Activated CD4-positive, alpha-beta memory T cell treated with anti-CD3 and anti-CD28 coated beads, Interleukin-2, amount 10 ng/mL, durations not matched to agents 7 days and 5 days (primary cell): ENCODE measurements at regions not wholly inside any gene's neighbourhood (a gene's known extent, or its start where the extent isn't known, plus 50 kb on each side); places are given as distances from the start of the nearest gene placed in this dataset.
"Not testable (repeated sequence)": the region's sequence is repeated elsewhere in the genome, so short reads cannot be mapped to it uniquely, and the experiment has no call there.

Source experiments
- CTCF ChIA-PET: fragments of 350-600 bp; sonication (Branson Sonifier 250); formaldehyde crosslinking; loops from one replicate; lab custom pipeline; 2021; ENCODE audit warnings: antibody characterized with exemption, inconsistent platforms; lab: Charles Lee
- POLR2A ChIA-PET: fragments of 350-600 bp; sonication (Branson Sonifier 250); formaldehyde crosslinking; loops from one replicate; lab custom pipeline; 2021; ENCODE audit warnings: antibody characterized with exemption; lab: Charles Lee
- DNase-seq: peaks from one replicate; pipeline ENCODE4 v3.0.0-alpha.2; 2020
- H3K27ac Mint-ChIP-seq: one replicate; pipeline ENCODE4 v1.8.0; 2021; ENCODE audit warnings: mild to moderate bottlenecking, mixed read lengths
- H3K27me3 Mint-ChIP-seq: one replicate; pipeline ENCODE4 v1.8.0; 2021; ENCODE audit warnings: mixed read lengths
- H3K36me3 Mint-ChIP-seq: one replicate; pipeline ENCODE4 v1.8.0; 2021; ENCODE audit warnings: low read depth, mixed read lengths
- H3K4me1 Mint-ChIP-seq: one replicate; pipeline ENCODE4 v1.8.0; 2021; ENCODE audit warnings: mixed read lengths
- H3K4me3 Mint-ChIP-seq: one replicate; pipeline ENCODE4 v1.8.0; 2021; ENCODE audit warnings: mild to moderate bottlenecking, mixed read lengths
- H3K9me3 Mint-ChIP-seq: one replicate; pipeline ENCODE4 v1.8.0; 2021; ENCODE audit warnings: mixed read lengths

DNA sequence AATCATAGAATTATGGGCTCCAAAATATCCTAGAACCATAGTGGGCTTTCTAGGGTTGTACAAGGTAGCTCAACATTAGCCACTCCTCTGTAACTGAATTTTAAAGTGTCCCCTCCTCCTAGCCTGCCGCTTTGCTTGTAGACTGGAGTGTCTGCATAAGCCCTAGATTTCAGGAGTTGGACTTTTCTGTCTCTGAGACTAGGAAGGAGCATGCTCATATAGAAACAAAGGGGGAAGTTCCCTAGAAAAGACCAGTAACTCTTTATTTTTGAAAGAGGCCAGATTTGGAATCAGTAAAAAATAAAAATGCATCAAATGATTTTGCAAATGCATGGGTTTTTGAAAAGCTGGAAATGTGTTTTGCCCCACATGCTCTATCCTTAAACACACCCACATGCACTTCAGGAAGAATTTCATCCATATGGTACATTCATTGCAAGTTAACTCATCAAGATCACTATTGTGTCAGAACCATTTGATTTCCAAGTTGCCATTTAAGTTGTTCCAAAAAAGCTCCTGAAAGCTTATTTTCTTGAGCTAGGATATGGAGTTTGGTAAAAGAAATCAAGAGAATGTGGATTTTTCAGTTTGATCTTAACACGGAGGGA, 121.0 kb upstream of the NR3C1 start:
- Mint-ChIP-seq H3K9me3 (no peaks in the 10 kb centered on the region), H3K27ac (no peak overlapping the region), H3K4me1 (peaks cover 2% of the 10 kb centered on the region), H3K4me3 (no peak overlapping the region), H3K36me3 (no peaks in the 10 kb centered on the region), H3K27me3 (no peaks in the 10 kb centered on the region)
- POLR2A ChIA-PET: no interaction called here
- DNase-seq: no peak
- CTCF ChIA-PET: no interaction called here

DNA sequence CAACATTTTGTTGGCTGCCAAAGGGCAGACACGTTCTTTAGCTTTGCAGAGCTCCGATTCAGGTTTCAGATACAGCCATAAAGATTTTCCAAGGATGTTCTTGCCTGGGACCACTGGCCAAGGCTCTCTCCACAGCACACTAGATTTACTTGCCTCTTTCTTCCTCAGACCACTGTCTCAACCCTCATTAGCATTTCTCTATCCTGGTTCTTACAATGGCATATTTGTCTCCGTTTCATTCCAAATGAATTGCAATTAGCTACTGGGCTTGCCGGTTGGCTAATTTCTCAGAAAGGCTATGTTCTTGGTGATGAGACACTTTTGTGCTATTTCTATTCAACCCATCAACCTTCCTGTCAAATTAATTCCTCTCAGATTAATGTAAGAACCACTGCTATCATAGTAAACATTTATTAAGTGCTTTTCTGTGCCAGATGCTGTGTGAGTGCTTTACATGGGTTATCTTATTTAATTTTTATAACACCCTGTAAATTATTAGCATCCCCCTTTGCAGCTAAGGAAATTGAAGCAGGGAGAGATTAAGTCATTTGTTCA, 118.4 kb upstream of the NR3C1 start:
- Mint-ChIP-seq H3K27ac (no peak overlapping the region), H3K27me3 (no peaks in the 10 kb centered on the region), H3K4me3 (no peak overlapping the region), H3K4me1 (no peaks in the 10 kb centered on the region), H3K36me3 (peaks cover 9% of the 10 kb centered on the region), H3K9me3 (peaks cover 2% of the 10 kb centered on the region)
- ChIA-PET POLR2A (no interaction called here), CTCF (no interaction called here)
- no peak for DNase-seq

DNA sequence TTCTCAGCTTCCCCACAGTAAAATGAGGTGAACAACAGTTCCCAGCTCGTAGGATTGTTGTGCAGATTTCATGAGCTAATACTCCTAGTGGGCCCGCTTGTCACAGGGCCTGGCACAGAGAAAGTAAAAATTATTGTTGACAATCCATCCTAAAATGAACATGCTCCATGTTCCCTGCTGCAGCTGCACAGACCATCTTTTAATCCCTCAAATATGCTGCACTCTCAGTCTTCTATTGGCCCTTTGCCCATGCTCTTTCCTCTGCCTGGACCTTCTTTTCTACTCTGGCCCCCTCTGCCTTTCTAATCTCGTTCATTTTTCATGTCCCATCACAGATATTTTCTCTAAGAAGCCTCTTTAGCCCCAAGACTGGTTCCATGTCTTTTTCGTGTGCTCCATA, 117.7 kb upstream of the NR3C1 start:
- no peak overlapping the region for H3K27ac Mint-ChIP-seq
- H3K27me3 Mint-ChIP-seq: no peaks in the 10 kb centered on the region
- no peak for DNase-seq
- H3K4me1 Mint-ChIP-seq: no peaks in the 10 kb centered on the region
- peaks cover 2% of the 10 kb centered on the region for H3K9me3 Mint-ChIP-seq
- no peak overlapping the region for H3K4me3 Mint-ChIP-seq
- CTCF ChIA-PET: interaction anchor here (1.2 kb wide), 1 partner anchor 10 kb away, joined by 3 read pairs; no protein-coding TSS in a partner anchor
- peaks cover 9% of the 10 kb centered on the region for H3K36me3 Mint-ChIP-seq
- POLR2A ChIA-PET: no interaction called here

DNA sequence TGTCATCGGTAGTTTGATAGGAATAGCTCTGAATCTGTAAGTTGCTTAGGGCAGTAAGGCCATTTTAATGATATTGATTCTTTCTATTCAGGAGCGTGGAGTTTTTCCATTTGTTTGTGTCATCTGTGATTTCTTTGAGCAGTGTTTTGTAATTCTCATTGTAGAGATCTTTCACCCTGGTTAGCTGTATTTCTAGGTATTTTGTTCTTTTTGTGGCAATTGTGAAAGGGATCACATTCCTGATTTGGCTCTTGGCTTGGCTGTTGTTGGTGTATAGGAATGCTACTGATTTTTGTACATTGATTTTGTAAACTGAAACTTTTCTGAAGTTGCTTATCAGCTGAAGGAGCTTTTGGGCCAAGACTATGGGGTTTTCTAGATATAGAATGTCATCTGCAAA, 115.7 kb upstream of the NR3C1 start:
- H3K4me1 Mint-ChIP-seq, H3K9me3 Mint-ChIP-seq, DNase-seq, H3K27ac Mint-ChIP-seq, CTCF ChIA-PET, H3K4me3 Mint-ChIP-seq, POLR2A ChIA-PET, H3K36me3 Mint-ChIP-seq, H3K27me3 Mint-ChIP-seq: not testable (repeated sequence)

DNA sequence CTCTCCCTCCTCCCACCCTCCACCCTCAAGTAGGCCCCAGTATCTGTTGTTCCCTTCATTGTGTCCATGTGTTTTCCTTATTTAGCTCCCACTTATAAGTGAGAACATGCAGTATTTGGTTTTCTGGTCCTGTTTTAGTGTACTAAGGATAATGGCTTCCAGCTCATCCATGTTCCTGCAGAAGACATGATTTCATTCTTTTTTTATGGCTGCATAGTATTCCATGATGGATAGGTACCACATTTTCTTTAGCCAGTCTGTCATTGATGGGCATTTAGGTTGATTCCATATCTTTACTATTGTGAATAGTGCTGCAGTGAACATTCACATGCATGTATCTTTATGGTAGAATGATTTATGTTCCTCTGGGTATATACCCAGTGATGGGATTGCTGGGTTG, 114.3 kb upstream of the NR3C1 start:
- DNase-seq, CTCF ChIA-PET, POLR2A ChIA-PET, H3K4me3 Mint-ChIP-seq, H3K4me1 Mint-ChIP-seq, H3K9me3 Mint-ChIP-seq, H3K27me3 Mint-ChIP-seq, H3K27ac Mint-ChIP-seq: not testable (repeated sequence)
- H3K36me3 Mint-ChIP-seq: peaks cover 14% of the 10 kb centered on the region

GRCh38 chr5:143516249-143516648, 112.8 kb upstream of the NR3C1 start:
- Mint-ChIP-seq H3K9me3 (peaks cover 7% of the 10 kb centered on the region), H3K27me3 (no peaks in the 10 kb centered on the region), H3K4me1 (no peaks in the 10 kb centered on the region), H3K27ac (no peak overlapping the region), H3K4me3 (no peak overlapping the region), H3K36me3 (peaks cover 14% of the 10 kb centered on the region)
- POLR2A ChIA-PET: no interaction called here
- DNase-seq: no peak
- CTCF ChIA-PET: no interaction called here

DNA sequence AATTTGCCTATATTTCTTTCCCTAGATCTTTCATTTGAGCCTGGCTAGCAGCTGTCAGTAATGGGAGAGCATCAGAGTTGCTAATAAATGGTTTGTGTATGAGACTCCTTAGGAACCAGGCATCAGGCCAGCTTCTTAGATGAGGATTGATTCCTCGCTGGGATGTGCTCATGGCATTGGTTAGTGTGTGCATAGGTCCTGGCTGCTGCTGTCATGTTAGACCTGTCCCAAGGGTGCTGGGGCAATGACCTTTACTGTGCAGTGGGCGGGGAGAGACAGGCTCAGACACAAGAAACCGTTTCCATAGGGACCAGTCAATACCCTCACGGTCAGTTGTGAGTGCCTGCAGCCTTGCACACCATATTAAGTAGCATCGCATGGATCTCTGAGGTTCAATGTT, 112.3 kb upstream of the NR3C1 start:
- Mint-ChIP-seq H3K36me3 (peaks cover 14% of the 10 kb centered on the region), H3K4me1 (no peaks in the 10 kb centered on the region), H3K9me3 (peaks cover 7% of the 10 kb centered on the region), H3K4me3 (no peak overlapping the region), H3K27me3 (no peaks in the 10 kb centered on the region), H3K27ac (no peak overlapping the region)
- no peak for DNase-seq
- CTCF ChIA-PET: no interaction called here
- POLR2A ChIA-PET: no interaction called here

DNA sequence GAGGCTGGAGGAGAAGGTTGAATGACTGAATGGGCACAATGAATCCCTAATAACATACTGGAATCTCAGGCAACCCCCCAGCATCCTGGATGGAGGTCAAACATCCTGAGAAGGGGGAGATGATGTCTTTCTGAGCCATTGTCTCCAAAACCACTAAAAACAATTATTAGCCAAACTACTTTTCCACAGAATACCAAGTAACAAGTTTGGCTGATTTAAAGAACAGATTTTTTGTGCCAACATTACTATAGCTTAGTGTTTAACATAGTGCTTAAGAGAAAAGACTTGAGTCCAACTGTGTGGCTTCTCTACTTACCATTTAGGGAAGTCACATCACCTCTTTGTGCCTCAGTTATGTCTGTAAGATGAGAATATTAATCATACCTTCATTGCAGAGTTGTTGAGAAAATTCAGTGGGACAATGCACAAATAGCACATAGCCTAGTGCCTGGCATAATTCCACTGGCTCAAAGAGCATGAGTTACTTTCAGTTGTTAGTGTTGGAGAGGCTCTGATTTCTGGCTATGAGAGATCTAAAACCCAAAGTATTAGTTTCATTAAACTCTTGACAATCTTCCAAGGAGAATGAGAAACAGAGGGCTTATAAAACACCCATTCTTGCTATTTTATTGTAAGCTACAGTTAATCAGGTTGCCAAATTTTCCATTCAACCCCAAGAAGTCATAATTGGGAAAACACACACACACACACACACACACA, 111.3 kb upstream of the NR3C1 start:
- no peaks in the 10 kb centered on the region for H3K27me3 Mint-ChIP-seq
- H3K36me3 Mint-ChIP-seq: peaks cover 14% of the 10 kb centered on the region
- peaks cover 7% of the 10 kb centered on the region for H3K9me3 Mint-ChIP-seq
- no peak for DNase-seq
- H3K4me1 Mint-ChIP-seq: peaks cover under 1% of the 10 kb centered on the region
- H3K4me3 Mint-ChIP-seq: no peak overlapping the region
- H3K27ac Mint-ChIP-seq: no peak overlapping the region
- CTCF ChIA-PET: no interaction called here
- POLR2A ChIA-PET: no interaction called here

GRCh38 chr5:143513720-143514119, 110.2 kb upstream of the NR3C1 start:
- H3K4me3 Mint-ChIP-seq: no peak overlapping the region
- H3K36me3 Mint-ChIP-seq: peaks cover 10% of the 10 kb centered on the region
- no peaks in the 10 kb centered on the region for H3K27me3 Mint-ChIP-seq
- H3K27ac Mint-ChIP-seq: no peak overlapping the region
- ChIA-PET CTCF (no interaction called here), POLR2A (no interaction called here)
- peaks cover 7% of the 10 kb centered on the region for H3K9me3 Mint-ChIP-seq
- no peak for DNase-seq
- peaks cover 4% of the 10 kb centered on the region for H3K4me1 Mint-ChIP-seq

GRCh38 chr5:143511736-143512135, 108.2 kb upstream of the NR3C1 start:
- H3K4me1 Mint-ChIP-seq: peaks cover 4% of the 10 kb centered on the region
- H3K9me3 Mint-ChIP-seq: peaks cover 5% of the 10 kb centered on the region
- no peaks in the 10 kb centered on the region for H3K27me3 Mint-ChIP-seq
- no peak overlapping the region for H3K4me3 Mint-ChIP-seq
- ChIA-PET CTCF (interaction anchor here (1.4 kb wide), 1 partner anchor 623 kb away, joined by 3 read pairs; no protein-coding TSS in a partner anchor), POLR2A (no interaction called here)
- peaks cover 5% of the 10 kb centered on the region for H3K36me3 Mint-ChIP-seq
- DNase-seq: no peak
- H3K27ac Mint-ChIP-seq: no peak overlapping the region

- Mint-ChIP-seq H3K36me3 (peaks cover 5% of the 10 kb centered on the region), H3K4me3 (no peak overlapping the region), H3K4me1 (peaks cover 4% of the 10 kb centered on the region), H3K27me3 (no peaks in the 10 kb centered on the region), H3K27ac (no peak overlapping the region), H3K9me3 (peaks cover 5% of the 10 kb centered on the region)
- POLR2A ChIA-PET: no interaction called here
- no peak for DNase-seq
- CTCF ChIA-PET: no interaction called here
Measured at GRCh38 chr5:143509758-143510221, 106.3 kb upstream of the NR3C1 start.

DNA sequence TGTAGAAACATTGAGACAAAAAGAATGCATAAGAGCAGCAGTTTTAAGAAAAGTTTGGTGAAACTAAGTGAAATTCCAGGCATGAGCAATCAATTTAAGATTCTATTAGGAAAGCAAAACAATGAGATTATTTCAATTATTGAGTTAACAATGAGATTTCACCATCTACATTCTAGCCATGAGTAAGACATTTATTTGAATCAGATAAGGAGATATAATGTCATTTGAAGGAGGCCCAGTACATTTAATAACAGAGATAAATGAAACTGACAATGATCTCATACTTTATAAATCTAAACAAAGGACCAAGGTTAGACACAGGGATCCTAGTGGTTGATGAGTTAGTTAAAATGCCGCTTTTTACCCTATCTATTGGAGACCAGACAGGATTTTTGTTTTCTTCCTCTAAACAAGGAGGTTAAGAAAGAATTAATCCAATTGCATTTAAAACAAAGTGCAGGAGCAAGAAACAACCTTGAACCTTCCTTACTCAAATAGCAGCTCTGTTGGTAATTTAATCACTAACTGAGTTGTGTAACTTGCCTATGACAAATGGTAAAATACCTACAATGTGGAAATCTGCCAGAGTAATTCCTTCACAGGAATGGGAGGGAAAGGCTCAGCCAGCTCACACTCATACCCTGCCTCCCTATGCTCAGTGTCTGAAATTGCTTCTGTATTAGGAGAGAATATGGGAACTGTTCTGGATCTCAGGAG, 103.5 kb upstream of the NR3C1 start:
- Mint-ChIP-seq H3K4me3 (no peak overlapping the region), H3K9me3 (no peaks in the 10 kb centered on the region), H3K27ac (no peak overlapping the region), H3K27me3 (no peaks in the 10 kb centered on the region), H3K4me1 (peaks cover 4% of the 10 kb centered on the region), H3K36me3 (no peaks in the 10 kb centered on the region)
- no peak for DNase-seq
- ChIA-PET POLR2A (no interaction called here), CTCF (no interaction called here)

GRCh38 chr5:143505934-143506333, 102.4 kb upstream of the NR3C1 start:
- no peak for DNase-seq
- no peaks in the 10 kb centered on the region for H3K36me3 Mint-ChIP-seq
- H3K4me1 Mint-ChIP-seq: peaks cover 4% of the 10 kb centered on the region
- ChIA-PET POLR2A (no interaction called here), CTCF (no interaction called here)
- H3K4me3 Mint-ChIP-seq: no peak overlapping the region
- no peak overlapping the region for H3K27ac Mint-ChIP-seq
- no peaks in the 10 kb centered on the region for H3K9me3 Mint-ChIP-seq
- H3K27me3 Mint-ChIP-seq: no peaks in the 10 kb centered on the region
